GM12892 (cell line): ENCODE measurements at regions not wholly inside any gene's neighbourhood (a gene's known extent, or its start where the extent isn't known, plus 50 kb on each side); places are given as distances from the start of the nearest gene placed in this dataset.

Experiments used
- POLR2A ChIP-seq: IDR thresholded peaks from 2 replicates; pipeline ENCODE4 v1.6.1; 2011; ENCODE audit warnings: low read depth, low read length, control low read depth
- POLR2AphosphoS5 ChIP-seq: IDR thresholded peaks from 2 replicates; pipeline ENCODE4 v1.6.1; 2011; ENCODE audit warnings: low read depth, low read length, control low read depth
- TAF1 ChIP-seq: IDR thresholded peaks from 2 replicates; pipeline ENCODE4 v1.6.1; 2011; ENCODE audit warnings: low read depth, mild to moderate bottlenecking, control low read depth, low read length, borderline replicate concordance

DNA sequence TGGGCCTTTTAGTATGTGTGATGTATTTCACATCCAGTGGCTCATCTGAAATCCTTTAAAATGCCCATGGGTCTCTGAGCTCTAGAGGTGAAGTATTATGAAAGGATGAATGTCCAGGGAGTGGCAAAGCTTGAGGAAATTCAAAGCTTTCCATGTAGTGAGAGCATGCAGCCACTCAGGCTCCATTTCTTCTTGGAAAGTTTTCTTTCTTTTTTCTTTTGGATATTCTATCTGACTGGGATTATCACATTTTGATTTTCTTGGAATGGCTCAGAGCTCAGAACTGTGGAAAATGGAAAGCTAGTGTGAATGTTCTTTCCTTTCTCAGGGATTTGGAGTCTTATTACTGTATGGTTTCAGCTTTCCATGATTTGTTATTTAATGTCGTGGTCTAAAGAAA lies 397.4 kb downstream of the CD109 start:
- TF ChIP-seq POLR2AphosphoS5 (no peak), POLR2A (no peak), TAF1 (no peak)
